Thyroid gland (tissue), 4 donors: ENCODE measurements at regions not wholly inside any gene's neighbourhood (a gene's known extent, or its start where the extent isn't known, plus 50 kb on each side); places are given as distances from the start of the nearest gene placed in this dataset.

Experiments
- DNase-seq, 2 donors: peaks; one replicate each; pipeline ENCODE4 v3.0.0-alpha.2; 2019
- H3K27ac ChIP-seq, 3 donors: fragments of 200-600 bp; sonication (generic); 1 replicate in 2 of 3; 2 replicates in 1 of 3; pipeline ENCODE4 v1.5.1; 2016 to 2019; ENCODE audit warnings: mild to moderate bottlenecking in 1 of 3, moderate library complexity in 1 of 3
- H3K27me3 ChIP-seq: fragments of 200-600 bp; sonication (generic); one replicate; pipeline ENCODE4 v1.5.1; 2019
- H3K36me3 ChIP-seq, 2 donors: fragments of 200-600 bp; sonication (generic); one replicate each; pipeline ENCODE4 v1.5.1; 2016 to 2019
- H3K4me1 ChIP-seq, 2 donors: fragments of 200-600 bp; sonication (generic); one replicate each; pipeline ENCODE4 v1.5.1; 2017 to 2019
- H3K4me3 ChIP-seq, 3 donors: fragments of 200-600 bp; sonication (generic); replicated peaks in 1 of 3; 1 replicate in 2 of 3; 2 replicates in 1 of 3; pipeline ENCODE4 v1.5.1; 2016; ENCODE audit warnings: mild to moderate bottlenecking in 1 of 3
- H3K9me3 ChIP-seq: fragments of 200-600 bp; sonication (generic); one replicate; pipeline ENCODE4 v1.5.1; 2017
- CTCF ChIP-seq, 6 experiments: fragments of 200-600 bp in 3 of 6; fragments of 450-650 bp in 3 of 6; sonication (generic) in 3 of 6; IDR thresholded peaks; one replicate each; pipeline ENCODE4 v1.5.1; 2016 to 2019; ENCODE audit warnings: antibody characterized with exemption in 6 of 6, mild to moderate bottlenecking in 2 of 6, inconsistent platforms in 1 of 6, moderate library complexity in 1 of 6
- POLR2A ChIP-seq, 2 donors: fragments of 450-650 bp; IDR thresholded peaks; one replicate each; pipeline ENCODE4 v1.6.1; 2017; ENCODE audit warnings: antibody characterized with exemption in 2 of 2, mild to moderate bottlenecking in 2 of 2, moderate library complexity in 1 of 2
- WGBS, 2 donors: methylation state at CpG; one replicate each; pipeline ENCODE4 v1.1.5; 2017; 5-methylcytosine and 5-hydroxymethylcytosine counted together
- intact Hi-C: fragments of 100-400 bp; cut with DNase I; formaldehyde crosslinking; loops from one replicate; pipeline ENCODE4 v1.15.1; 2023

- intact Hi-C loops, result no loop called here
- H3K9me3 ChIP-seq, result no peaks in the 10 kb centered on the region
- TF ChIP-seq CTCF (IDR thresholded peaks at IDR 0.05) (no peak), POLR2A (IDR thresholded peaks at IDR 0.05) (no peak)
- H3K4me1 ChIP-seq, result no peaks in the 10 kb centered on the region
- WGBS, 2 donors, result 74 to 75% methylated on average over 12 to 13 of the region's 13 CpGs
- no peak overlapping the region for H3K27ac ChIP-seq
- H3K4me3 ChIP-seq, result no peak overlapping the region
- DNase-seq, result no peak
- no peaks in the 10 kb centered on the region for H3K36me3 ChIP-seq
- H3K27me3 ChIP-seq, result no peaks in the 10 kb centered on the region
These were observed 124.9 kb upstream of the MAFB start for GRCh38 chr20:40813708-40814630.

DNA sequence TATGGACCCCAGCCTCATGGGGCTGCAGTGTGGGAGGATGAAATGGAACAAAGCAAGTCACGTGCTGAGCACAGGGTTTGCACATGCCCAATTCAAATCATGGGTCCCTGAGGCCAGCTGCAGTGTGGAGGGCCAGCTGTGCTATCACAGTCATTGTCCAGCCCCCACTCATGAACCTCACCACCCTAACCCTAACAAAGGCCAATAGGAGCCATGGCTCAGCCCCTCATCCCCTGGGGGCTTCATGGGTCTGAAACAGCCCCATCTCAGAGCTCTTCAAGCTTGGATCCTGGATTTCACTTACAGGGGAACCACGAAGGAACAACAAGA lies 125.6 kb upstream of the MAFB start:
- Histone ChIP-seq H3K27ac (no peak overlapping the region), H3K4me3 (no peak overlapping the region), H3K36me3 (no peaks in the 10 kb centered on the region), H3K9me3 (no peaks in the 10 kb centered on the region), H3K4me1 (no peaks in the 10 kb centered on the region), H3K27me3 (no peaks in the 10 kb centered on the region)
- no peak for TF ChIP-seq CTCF (IDR thresholded peaks at IDR 0.05)
- TF ChIP-seq POLR2A (IDR thresholded peaks at IDR 0.05), result no peak
- no peak for DNase-seq
- intact Hi-C loops, result no loop called here
- WGBS, 2 donors, result 66 to 75% methylated on average over 2 of the region's 2 CpGs

DNA sequence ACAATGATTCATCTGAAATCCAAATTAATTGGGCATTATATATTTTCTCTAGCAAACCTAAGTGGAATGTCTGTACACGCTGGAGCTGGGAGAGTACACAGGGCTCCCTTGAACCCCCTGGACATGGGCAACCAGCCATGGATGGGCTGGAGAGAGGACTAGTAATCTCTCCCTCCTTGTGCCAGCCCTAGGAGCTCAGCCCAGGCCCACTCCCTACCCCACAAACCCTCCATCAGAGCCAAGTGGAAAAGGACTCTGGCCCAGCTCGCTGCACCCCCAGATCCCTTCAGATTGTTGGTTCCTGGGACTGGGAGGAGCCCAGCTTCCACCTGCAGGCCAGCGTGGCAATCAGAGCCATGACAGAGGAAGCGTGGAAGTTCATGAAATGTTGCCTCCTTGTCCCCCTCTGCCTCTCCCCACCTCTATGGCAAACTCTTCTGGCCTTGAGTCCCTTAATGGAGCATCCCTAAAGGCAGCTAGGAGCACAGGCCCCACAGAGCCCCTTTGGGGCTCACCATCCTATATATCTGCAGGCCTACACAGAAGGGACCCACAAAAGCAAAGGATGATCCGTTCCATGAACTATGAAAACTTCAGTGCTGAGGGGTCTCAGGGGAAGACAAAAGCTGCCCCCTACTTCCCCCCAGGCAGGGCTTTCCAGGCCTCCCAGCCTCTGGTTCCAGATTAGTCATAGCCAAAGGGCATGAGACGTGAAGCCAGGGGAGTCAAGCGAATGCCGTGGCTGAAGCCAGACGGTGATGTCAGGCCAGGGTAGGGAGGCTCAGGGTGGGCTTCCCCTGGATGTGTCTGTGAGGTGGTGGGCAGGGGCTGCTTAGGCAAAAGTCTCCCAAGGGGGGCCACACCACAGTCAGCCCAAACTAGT lies 126.4 kb upstream of the MAFB start:
- 81 to 91% methylated on average over 7 to 9 of the region's 9 CpGs for WGBS, 2 donors
- no peaks in the 10 kb centered on the region for H3K9me3 ChIP-seq
- H3K4me1 ChIP-seq, result no peaks in the 10 kb centered on the region
- no peak overlapping the region for H3K4me3 ChIP-seq
- TF ChIP-seq CTCF (IDR thresholded peaks at IDR 0.05) (no peak), POLR2A (IDR thresholded peaks at IDR 0.05) (no peak)
- H3K27ac ChIP-seq, result no peak overlapping the region
- H3K36me3 ChIP-seq, result no peaks in the 10 kb centered on the region
- no peaks in the 10 kb centered on the region for H3K27me3 ChIP-seq
- intact Hi-C loops, result no loop called here
- no peak for DNase-seq

GRCh38 chr20:40816039-40816352 lies 127.0 kb upstream of the MAFB start:
- TF ChIP-seq CTCF (IDR thresholded peaks at IDR 0.05) (no peak), POLR2A (IDR thresholded peaks at IDR 0.05) (no peak)
- Histone ChIP-seq H3K9me3 (no peaks in the 10 kb centered on the region), H3K27me3 (no peaks in the 10 kb centered on the region), H3K27ac (no peak overlapping the region), H3K4me1 (no peaks in the 10 kb centered on the region), H3K36me3 (no peaks in the 10 kb centered on the region), H3K4me3 (no peak overlapping the region)
- no peak for DNase-seq
- intact Hi-C loops, result no loop called here
- WGBS, 2 donors, result 78 to 88% methylated on average over 3 of the region's 3 CpGs

DNA sequence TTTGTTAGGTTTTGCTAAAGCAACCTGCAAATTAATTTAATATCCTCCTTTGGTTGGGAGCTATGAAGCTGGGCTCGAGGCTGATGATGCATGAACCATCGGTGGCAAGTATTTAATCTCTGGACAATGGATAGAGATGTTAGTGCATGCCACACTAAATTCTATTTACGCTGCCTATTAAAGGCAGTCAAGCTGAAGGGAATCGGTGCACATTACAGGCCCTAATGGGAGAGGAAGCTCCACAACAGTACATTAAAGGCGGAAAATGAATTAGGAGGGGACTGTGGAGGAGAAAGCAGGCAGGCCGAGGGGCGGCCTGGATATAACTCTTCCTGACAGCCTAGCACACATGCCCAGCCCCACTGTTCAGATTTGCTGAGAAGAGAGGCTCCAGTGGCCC lies 132.4 kb upstream of the MAFB start:
- no peak for TF ChIP-seq CTCF (IDR thresholded peaks at IDR 0.05)
- no peak for TF ChIP-seq POLR2A (IDR thresholded peaks at IDR 0.05)
- Histone ChIP-seq H3K4me3 (no peak overlapping the region), H3K27ac (no peak overlapping the region), H3K4me1 (no peaks in the 10 kb centered on the region), H3K9me3 (no peaks in the 10 kb centered on the region), H3K36me3 (no peaks in the 10 kb centered on the region), H3K27me3 (no peaks in the 10 kb centered on the region)
- no peak for DNase-seq
- WGBS, 2 donors, result 85 to 91% methylated on average over 7 of the region's 7 CpGs
- intact Hi-C loops, result no loop called here
